Esophagus squamous epithelium (tissue), 5 donors: ENCODE measurements at regions not wholly inside any gene's neighbourhood (a gene's known extent, or its start where the extent isn't known, plus 50 kb on each side); places are given as distances from the start of the nearest gene placed in this dataset.

Source experiments
- DNase-seq: peaks from one replicate; lab custom pipeline; 2025; lab: John Stamatoyannopoulos, UW
- H3K27ac ChIP-seq, 4 donors: fragments of 200-600 bp; sonication (generic); one replicate each; pipeline ENCODE4 v1.5.1; 2016 to 2019; ENCODE audit warnings: mild to moderate bottlenecking in 1 of 4
- H3K27me3 ChIP-seq, 4 donors: fragments of 200-600 bp; sonication (generic); 1 replicate in 3 of 4; 2 replicates in 1 of 4; pipeline versions ENCODE4 v1.5.1 to v1.6.0; 2017 to 2021; ENCODE audit warnings: antibody characterized with exemption in 1 of 4
- H3K36me3 ChIP-seq, 3 donors: fragments of 200-600 bp; sonication (generic); one replicate each; pipeline ENCODE4 v1.5.1; 2016 to 2019
- H3K4me1 ChIP-seq, 3 donors: fragments of 200-600 bp; sonication (generic); one replicate each; pipeline ENCODE4 v1.5.1; 2017 to 2019
- H3K4me3 ChIP-seq, 4 donors: fragments of 200-600 bp; sonication (generic); 1 replicate in 3 of 4; 2 replicates in 1 of 4; pipeline ENCODE4 v1.5.1; 2016 to 2019; ENCODE audit warnings: mild to moderate bottlenecking in 2 of 4, moderate library complexity in 1 of 4
- H3K9me3 ChIP-seq, 3 donors: fragments of 200-600 bp; sonication (generic); one replicate each; pipeline ENCODE4 v1.5.1; 2016 to 2019
- CTCF ChIP-seq, 6 experiments: fragments of 450-650 bp in 4 of 6; fragments of 200-600 bp in 2 of 6; sonication (generic) in 2 of 6; IDR thresholded peaks; one replicate each; pipeline ENCODE4 v1.5.1; 2016 to 2019; ENCODE audit warnings: antibody characterized with exemption in 6 of 6, mild to moderate bottlenecking in 4 of 6, moderate library complexity in 4 of 6
- POLR2A ChIP-seq, 4 donors: fragments of 450-650 bp; IDR thresholded peaks; one replicate each; pipeline ENCODE4 v1.6.1; 2017; ENCODE audit warnings: antibody characterized with exemption in 4 of 4, mild to moderate bottlenecking in 4 of 4, moderate library complexity in 3 of 4
- WGBS, 2 donors: methylation state at CpG; one replicate each; pipeline ENCODE4 v1.1.5; 2018; 5-methylcytosine and 5-hydroxymethylcytosine counted together
- intact Hi-C: fragments of 100-400 bp; cut with DNase I; formaldehyde crosslinking; loops from one replicate; pipeline ENCODE4 v1.15.0; 2022
- donor health status: DM: yes; HTN: yes; CAD: no.

- Histone ChIP-seq H3K4me1 (peaks cover 11 to 50% (median 29%) of the 10 kb centered on the region in 3 donors), H3K4me3 (peak overlapping the region in 3 of 4 donors; percentile 15 to 54 (median 19)), H3K9me3 (no peaks in the 10 kb centered on the region), H3K27me3 (no peaks in the 10 kb centered on the region), H3K36me3 (no peaks in the 10 kb centered on the region), H3K27ac (peak overlapping the region; percentile 77 to 89 (median 86))
- intact Hi-C loops = no loop called here
- TF ChIP-seq CTCF (IDR thresholded peaks at IDR 0.05) (no peak), POLR2A (IDR thresholded peaks at IDR 0.05) (no peak)
- DNase-seq = no peak
- 14 to 16% methylated on average over 5 of the region's 5 CpGs for WGBS, 2 donors
These were observed 234.5 kb upstream of the ZNF217 start for GRCh38 chr20:53828088-53828681.

- Histone ChIP-seq H3K27ac (peak overlapping the region; percentile 77 to 89 (median 86)), H3K9me3 (no peaks in the 10 kb centered on the region), H3K36me3 (no peaks in the 10 kb centered on the region), H3K4me3 (peak overlapping the region in 1 of 4 donors; percentile 54), H3K27me3 (no peaks in the 10 kb centered on the region), H3K4me1 (peaks cover 11 to 50% (median 29%) of the 10 kb centered on the region in 3 donors)
- TF ChIP-seq CTCF (IDR thresholded peaks at IDR 0.05) (no peak), POLR2A (IDR thresholded peaks at IDR 0.05) (no peak)
- WGBS, 2 donors = 53 to 61% methylated on average over 4 of the region's 4 CpGs
- no peak for DNase-seq
- intact Hi-C loops = no loop called here
These were observed 233.9 kb upstream of the ZNF217 start for GRCh38 chr20:53827292-53828087.

- Histone ChIP-seq H3K4me1 (peaks cover 11 to 50% (median 29%) of the 10 kb centered on the region in 3 donors), H3K27me3 (no peaks in the 10 kb centered on the region), H3K27ac (peak overlapping the region in 3 of 4 donors; percentile 38 to 88 (median 84)), H3K36me3 (no peaks in the 10 kb centered on the region), H3K9me3 (no peaks in the 10 kb centered on the region), H3K4me3 (no peak overlapping the region)
- intact Hi-C loops = no loop called here
- TF ChIP-seq POLR2A (IDR thresholded peaks at IDR 0.05) (no peak), CTCF (IDR thresholded peaks at IDR 0.05) (no peak)
- WGBS, 2 donors = 87 to 95% methylated on average over 5 of the region's 5 CpGs
- no peak for DNase-seq
These were observed 233.1 kb upstream of the ZNF217 start for GRCh38 chr20:53826597-53827291.

GRCh38 chr20:53826090-53826489 is 232.5 kb upstream of the ZNF217 start:
- Histone ChIP-seq H3K4me1 (peaks cover 11 to 50% (median 29%) of the 10 kb centered on the region in 3 donors), H3K36me3 (no peaks in the 10 kb centered on the region), H3K27ac (no peak overlapping the region), H3K4me3 (no peak overlapping the region), H3K9me3 (no peaks in the 10 kb centered on the region), H3K27me3 (no peaks in the 10 kb centered on the region)
- intact Hi-C loops = no loop called here
- 64 to 100% methylated on average over 1 of the region's 2 CpGs for WGBS, 2 donors
- no peak for DNase-seq
- TF ChIP-seq POLR2A (IDR thresholded peaks at IDR 0.05) (no peak), CTCF (IDR thresholded peaks at IDR 0.05) (no peak)
